NCI-H146 (cell line): ENCODE measurements at regions not wholly inside any gene's neighbourhood (a gene's known extent, or its start where the extent isn't known, plus 50 kb on each side); places are given as distances from the start of the nearest gene placed in this dataset.
"Not testable (repeated sequence)": the region's sequence is repeated elsewhere in the genome, so short reads cannot be mapped to it uniquely, and the experiment has no call there.

Experiments used
- DNase-seq: peaks from one replicate; lab custom pipeline; 2025; lab: John Stamatoyannopoulos, UW

GRCh38 chr15:84547150-84547549 is 53.7 kb upstream of the ZSCAN2 start:
- DNase-seq: not testable (repeated sequence)

- DNase-seq: not testable (repeated sequence)
Measured at GRCh38 chr15:84550503-84550902, 50.3 kb upstream of the ZSCAN2 start.
